PFSK-1 (cell line): ENCODE measurements at regions not wholly inside any gene's neighbourhood (a gene's known extent, or its start where the extent isn't known, plus 50 kb on each side); places are given as distances from the start of the nearest gene placed in this dataset.

ENCODE experiments used
- POLR2AphosphoS5 ChIP-seq: IDR thresholded peaks from 2 replicates; pipeline ENCODE4 v1.6.1; 2012; ENCODE audit warnings: low read depth, mild to moderate bottlenecking, control low read depth, low read length, moderate library complexity
- SIN3A ChIP-seq: IDR thresholded peaks from 2 replicates; pipeline ENCODE4 v1.6.1; 2012; ENCODE audit warnings: mild to moderate bottlenecking, low read length, moderate library complexity, borderline replicate concordance; ENCODE audit not compliant: insufficient read depth

DNA sequence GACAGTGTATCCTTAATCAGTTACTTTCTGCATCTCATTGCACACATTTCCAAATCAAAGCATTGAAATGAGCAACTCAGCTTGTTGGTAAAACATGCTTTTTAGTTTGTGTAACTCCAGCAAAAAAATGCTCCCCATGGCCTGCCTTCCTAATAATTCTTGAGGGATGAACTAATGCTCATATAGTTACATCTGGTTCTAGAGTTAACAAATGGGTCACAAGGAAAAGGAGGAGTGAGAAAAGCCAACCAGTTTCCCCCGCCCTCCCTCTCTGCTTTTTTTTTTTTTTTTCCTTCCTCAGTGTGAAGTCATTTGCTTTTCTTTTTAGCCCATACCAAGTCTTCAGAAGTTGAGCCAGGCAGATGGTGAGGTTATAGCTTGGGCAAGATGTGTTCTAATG lies 231.7 kb downstream of the MTX2 start:
- TF ChIP-seq POLR2AphosphoS5 (no peak), SIN3A (no peak)
